ENCODE measurements at regions not wholly inside any gene's neighbourhood (a gene's known extent, or its start where the extent isn't known, plus 50 kb on each side); places are given as distances from the start of the nearest gene placed in this dataset.

DNA sequence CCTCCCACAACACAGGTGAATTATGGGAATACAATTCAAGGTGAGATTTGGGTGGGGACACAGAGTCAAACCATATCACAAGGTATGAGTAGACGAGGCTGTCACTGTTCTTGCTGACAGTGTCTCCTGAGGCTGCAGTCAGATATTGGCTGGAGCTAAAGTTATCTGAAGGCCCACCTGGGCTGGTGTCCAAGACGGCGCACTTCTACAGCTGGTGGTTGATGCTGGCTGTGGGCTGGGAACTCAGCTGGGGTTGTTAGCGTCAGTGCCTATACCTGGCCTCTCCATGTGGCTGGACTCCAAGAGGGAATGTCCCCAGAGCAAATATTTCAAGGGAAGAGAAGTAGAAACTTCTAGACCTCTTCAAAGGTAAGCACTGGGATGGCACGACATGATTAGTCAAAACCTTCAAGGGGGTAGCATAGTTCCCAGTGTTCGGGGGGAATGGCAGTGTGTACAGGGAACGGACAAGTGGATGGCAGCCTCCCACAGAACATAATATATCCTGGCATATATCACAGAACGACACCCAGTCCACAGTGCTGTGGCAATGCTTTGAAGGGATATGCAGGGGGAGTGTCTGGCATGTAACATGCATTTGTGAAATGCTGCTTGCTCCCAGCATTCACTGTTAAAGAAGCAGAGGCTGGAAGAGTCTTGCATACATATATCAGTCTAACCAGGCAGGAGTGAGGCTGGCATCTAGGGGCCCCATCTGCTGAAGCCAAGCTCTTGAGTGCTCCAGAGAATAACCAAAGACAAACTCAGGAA, 126.7 kb upstream of the RFLNA start:
- Mint-ChIP-seq H3K4me3 (no peak overlapping the region), H3K27me3 (ENCODE audit: insufficient read depth) (peaks cover 12% of the 10 kb centered on the region; the same call in 1 of the 2 replicates), H3K27ac (no peak overlapping the region), H3K9me3 (no peaks in the 10 kb centered on the region), H3K36me3 (ENCODE audit: low read depth) (no peaks in the 10 kb centered on the region), H3K4me1 (ENCODE audit: low read depth) (peaks cover 13% of the 10 kb centered on the region)
- no peak for TF ChIP-seq CTCF (IDR thresholded peaks at IDR 0.05)
- DNase-seq, result no peak

DNA sequence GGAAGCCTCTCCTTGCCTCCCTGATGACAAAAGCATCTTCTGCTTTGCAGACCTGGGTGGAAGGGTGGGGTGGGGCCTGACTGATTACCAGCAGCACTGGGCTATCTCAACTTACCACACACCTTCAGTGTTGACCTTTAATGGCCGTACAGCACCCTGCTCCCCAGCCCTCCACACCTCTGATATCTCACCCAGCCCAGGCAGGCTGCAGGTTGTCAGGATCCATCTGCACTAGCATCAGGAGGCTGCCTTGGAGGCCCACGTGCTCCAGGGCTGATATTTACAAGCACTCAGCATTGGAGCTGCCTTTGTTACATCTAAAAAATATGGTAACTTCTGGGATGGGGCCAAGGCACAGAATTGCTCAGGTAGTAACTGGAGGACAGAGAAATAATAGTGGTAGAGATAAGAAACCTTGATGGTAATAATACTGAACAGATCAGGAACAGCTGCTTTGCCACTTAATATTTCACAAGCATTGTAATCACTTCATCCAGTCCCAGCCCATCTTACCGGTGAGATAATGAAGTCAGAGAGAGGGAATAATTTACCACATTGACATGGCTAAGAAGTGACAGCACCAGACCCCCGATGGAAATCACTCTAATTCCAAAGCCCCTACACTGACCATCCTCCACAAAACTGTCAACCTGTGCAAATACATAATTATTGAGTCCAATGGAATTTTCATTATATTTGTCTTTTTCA, 125.2 kb upstream of the RFLNA start:
- H3K27ac Mint-ChIP-seq, result no peak overlapping the region
- no peak overlapping the region for H3K4me3 Mint-ChIP-seq
- TF ChIP-seq CTCF (IDR thresholded peaks at IDR 0.05), result no peak
- no peaks in the 10 kb centered on the region for H3K36me3 Mint-ChIP-seq (ENCODE audit: low read depth)
- H3K4me1 Mint-ChIP-seq (ENCODE audit: low read depth), result peaks cover 28% of the 10 kb centered on the region
- DNase-seq, result no peak
- H3K27me3 Mint-ChIP-seq (ENCODE audit: insufficient read depth), result peaks cover 12% of the 10 kb centered on the region; the same call in 1 of the 2 replicates
- H3K9me3 Mint-ChIP-seq, result no peaks in the 10 kb centered on the region

- no peaks in the 10 kb centered on the region for H3K36me3 Mint-ChIP-seq (ENCODE audit: low read depth)
- H3K27ac Mint-ChIP-seq, result no peak overlapping the region
- peaks cover 38% of the 10 kb centered on the region for H3K4me1 Mint-ChIP-seq (ENCODE audit: low read depth)
- no peak overlapping the region for H3K4me3 Mint-ChIP-seq
- no peak for TF ChIP-seq CTCF (IDR thresholded peaks at IDR 0.05)
- H3K27me3 Mint-ChIP-seq (ENCODE audit: insufficient read depth), result peaks cover 12% of the 10 kb centered on the region; the same call in 1 of the 2 replicates
- no peak for DNase-seq
- H3K9me3 Mint-ChIP-seq, result no peaks in the 10 kb centered on the region
Observed at GRCh38 chr12:124170760-124171159, 124.1 kb upstream of the RFLNA start.

DNA sequence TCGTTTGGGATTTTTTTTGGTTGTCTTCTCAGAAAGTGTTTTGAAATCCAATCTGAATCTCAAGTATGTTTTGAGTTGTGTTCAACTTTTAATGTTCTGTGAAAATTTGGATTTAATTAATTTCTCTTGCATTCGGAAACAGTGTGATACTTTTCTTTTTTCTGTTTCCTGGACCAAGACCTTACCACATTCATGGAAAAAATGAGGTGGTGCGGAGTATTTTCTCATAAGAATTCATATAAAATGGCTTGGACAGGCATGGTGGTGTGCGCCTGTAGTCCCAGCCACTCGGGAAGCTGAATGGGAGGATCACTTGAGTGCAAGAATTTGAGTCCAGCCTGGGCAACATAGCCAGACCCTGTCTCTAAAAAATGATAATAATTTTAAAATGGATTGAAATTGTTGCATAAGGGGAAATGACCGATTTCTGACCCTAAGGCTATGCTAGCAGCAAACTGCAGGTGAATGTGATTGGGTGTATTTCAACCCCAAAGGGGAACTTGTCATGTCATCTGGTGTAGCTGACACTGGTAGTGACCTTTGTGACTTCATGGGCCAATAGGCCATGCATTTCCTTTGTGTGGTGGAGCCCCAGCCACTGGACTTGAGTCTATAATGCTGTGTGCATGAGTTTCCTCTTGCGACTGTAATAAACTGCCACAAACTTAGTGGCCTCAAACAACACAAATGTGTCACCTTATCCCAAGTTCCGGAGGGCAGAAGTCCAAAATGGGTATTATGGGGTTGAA, 123.5 kb upstream of the RFLNA start:
- H3K4me1 Mint-ChIP-seq (ENCODE audit: low read depth), result peaks cover 42% of the 10 kb centered on the region
- DNase-seq, result no peak
- H3K27ac Mint-ChIP-seq, result no peak overlapping the region
- no peak for TF ChIP-seq CTCF (IDR thresholded peaks at IDR 0.05)
- H3K9me3 Mint-ChIP-seq, result no peaks in the 10 kb centered on the region
- peaks cover 10% of the 10 kb centered on the region; the same call in 1 of the 2 replicates for H3K27me3 Mint-ChIP-seq (ENCODE audit: insufficient read depth)
- H3K36me3 Mint-ChIP-seq (ENCODE audit: low read depth), result no peaks in the 10 kb centered on the region
- H3K4me3 Mint-ChIP-seq, result no peak overlapping the region

DNA sequence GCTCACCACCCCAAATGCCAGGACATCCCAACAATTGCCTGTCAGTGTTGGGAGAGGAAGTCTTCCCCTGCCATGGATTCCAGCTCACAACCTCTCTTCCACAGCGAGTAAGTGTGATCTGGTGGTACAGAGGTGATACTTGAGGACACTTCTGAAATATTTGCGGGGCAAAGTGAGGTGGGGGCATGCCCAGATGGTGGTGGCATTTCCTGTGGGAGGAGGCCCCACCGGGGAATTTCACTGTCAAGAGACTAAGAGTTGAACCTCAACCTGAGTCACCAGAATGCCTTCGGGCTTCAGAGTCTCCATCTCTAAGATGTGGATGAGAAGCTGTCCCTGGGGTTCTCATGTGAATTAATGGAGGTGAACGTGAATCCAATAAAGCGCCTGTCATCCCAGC, 122.3 kb upstream of the RFLNA start:
- Mint-ChIP-seq H3K36me3 (ENCODE audit: low read depth) (no peaks in the 10 kb centered on the region), H3K27me3 (ENCODE audit: insufficient read depth) (peaks cover 2% of the 10 kb centered on the region), H3K4me1 (ENCODE audit: low read depth) (peaks cover 42% of the 10 kb centered on the region), H3K4me3 (no peak overlapping the region; the same call in 1 of the 2 replicates), H3K27ac (peak overlapping the region; percentile 77), H3K9me3 (no peaks in the 10 kb centered on the region)
- peak; percentile 78 for DNase-seq
- no peak for TF ChIP-seq CTCF (IDR thresholded peaks at IDR 0.05)

All from HFFc6 (cell line).